ENCODE measurements at regions not wholly inside any gene's neighbourhood (a gene's known extent, or its start where the extent isn't known, plus 50 kb on each side); places are given as distances from the start of the nearest gene placed in this dataset.

GRCh38 chr17:79248843-79249493 lies 174.3 kb downstream of the ENGASE start:
- no peak for DNase-seq (ENCODE audit: low read depth in 3 of 3)

- DNase-seq (ENCODE audit: low read depth in 3 of 3) = no peak
Observed at GRCh38 chr17:79246225-79247190, 171.9 kb downstream of the ENGASE start.

- DNase-seq (ENCODE audit: low read depth in 3 of 3) = no peak
Observed at GRCh38 chr17:79244665-79245064, 170.0 kb downstream of the ENGASE start.

GRCh38 chr17:79243996-79244395 lies 169.4 kb downstream of the ENGASE start:
- DNase-seq (ENCODE audit: low read depth in 3 of 3) = no peak

- DNase-seq (ENCODE audit: low read depth in 3 of 3) = no peak
Observed at GRCh38 chr17:79243603-79243990, 169.0 kb downstream of the ENGASE start.

- no peak for DNase-seq (ENCODE audit: low read depth in 3 of 3)
Observed at GRCh38 chr17:79242873-79243602, 168.4 kb downstream of the ENGASE start.

- DNase-seq (ENCODE audit: low read depth in 3 of 3) = no peak
Observed at GRCh38 chr17:79242393-79242792, 167.8 kb downstream of the ENGASE start.

GRCh38 chr17:79241616-79242015 lies 167.0 kb downstream of the ENGASE start:
- DNase-seq (ENCODE audit: low read depth in 3 of 3) = no peak

GRCh38 chr17:79239205-79239604 lies 164.6 kb downstream of the ENGASE start:
- DNase-seq (ENCODE audit: low read depth in 3 of 3) = no peak

GRCh38 chr17:79237448-79238053 lies 162.9 kb downstream of the ENGASE start:
- DNase-seq (ENCODE audit: low read depth in 3 of 3) = no peak

GRCh38 chr17:79235808-79236207 lies 161.2 kb downstream of the ENGASE start:
- no peak for DNase-seq (ENCODE audit: low read depth in 3 of 3)

- DNase-seq (ENCODE audit: low read depth in 3 of 3) = no peak
Observed at GRCh38 chr17:79233916-79234551, 159.4 kb downstream of the ENGASE start.

GRCh38 chr17:79232957-79233356 lies 158.3 kb downstream of the ENGASE start:
- no peak for DNase-seq (ENCODE audit: low read depth in 3 of 3)

GRCh38 chr17:79231766-79232287 lies 157.2 kb downstream of the ENGASE start:
- no peak for DNase-seq (ENCODE audit: low read depth in 3 of 3)

- no peak for DNase-seq (ENCODE audit: low read depth in 3 of 3)
Observed at GRCh38 chr17:79230576-79230975, 156.0 kb downstream of the ENGASE start.

- no peak for DNase-seq (ENCODE audit: low read depth in 3 of 3)
Observed at GRCh38 chr17:79226037-79226436, 151.4 kb downstream of the ENGASE start.

- DNase-seq (ENCODE audit: low read depth in 3 of 3) = no peak
Observed at GRCh38 chr17:79224903-79225302, 150.3 kb downstream of the ENGASE start.

- DNase-seq (ENCODE audit: low read depth in 3 of 3) = no peak
Observed at GRCh38 chr17:79224476-79224875, 149.9 kb downstream of the ENGASE start.

GRCh38 chr17:79223953-79224352 lies 149.3 kb downstream of the ENGASE start:
- no peak for DNase-seq (ENCODE audit: low read depth in 3 of 3)

GRCh38 chr17:79223471-79223870 lies 148.8 kb downstream of the ENGASE start:
- no peak for DNase-seq (ENCODE audit: low read depth in 3 of 3)

- DNase-seq (ENCODE audit: low read depth in 3 of 3) = no peak
Observed at GRCh38 chr17:79221597-79221996, 147.0 kb downstream of the ENGASE start.

All from stimulated activated CD4-positive, alpha-beta T cell treated with anti-CD3 and anti-CD28 coated beads, TNF-alpha, amount 100 ng/mL, for 48 hours (primary cell).